HEK293 (cell line): ENCODE measurements at regions not wholly inside any gene's neighbourhood (a gene's known extent, or its start where the extent isn't known, plus 50 kb on each side); places are given as distances from the start of the nearest gene placed in this dataset.

Experiments
- CTCF ChIA-PET: fragments of 350-600 bp; formaldehyde crosslinking; extraction: SDS; loops from one replicate; lab custom pipeline; 2021; ENCODE audit warnings: antibody characterized with exemption; lab: Yijun Ruan, JAX
- POLR2A ChIA-PET: fragments of 300-600 bp; formaldehyde crosslinking; extraction: SDS; loops from one replicate; lab custom pipeline; 2020; ENCODE audit warnings: antibody characterized with exemption, inconsistent platforms; lab: Yijun Ruan, JAX
- H3K27ac ChIP-seq: fragments of 200-500 bp; sonication (Bioruptor generic); 2 replicates; pipeline ENCODE4 v1.5.1; 2014; ENCODE audit warnings: low read depth, low read length, control low read depth, inconsistent platforms; ENCODE audit errors: extremely low read depth
- H3K36me3 ChIP-seq, 2 experiments: fragments of 200-500 bp in 1 of 2; sonication (Bioruptor generic) in 1 of 2; 1 replicate in 1 of 2; 2 replicates in 1 of 2; pipeline ENCODE4 v1.5.1; 2014 to 2017; ENCODE audit warnings: inconsistent platforms in 2 of 2, low read length in 2 of 2; ENCODE audit not compliant: control insufficient read depth in 2 of 2, insufficient read depth in 1 of 2
- H3K4me1 ChIP-seq: fragments of 200-500 bp; sonication (Bioruptor generic); 2 replicates; pipeline ENCODE4 v1.5.1; 2014; ENCODE audit warnings: mild to moderate bottlenecking, low read length, inconsistent platforms; ENCODE audit not compliant: control insufficient read depth, insufficient read depth
- H3K4me3 ChIP-seq: 2 replicates; pipeline ENCODE4 v1.5.1; 2011; ENCODE audit warnings: low read depth, mild to moderate bottlenecking, control low read depth, low read length, moderate library complexity
- H3K9me3 ChIP-seq: fragments of 200-500 bp; sonication (Bioruptor generic); 2 replicates; pipeline ENCODE4 v1.5.1; 2014; ENCODE audit warnings: low read depth, low read length, inconsistent platforms; ENCODE audit not compliant: control insufficient read depth, insufficient read depth
- FEZF1 ChIP-seq: fragments of 450-650 bp; formaldehyde crosslinking; IDR thresholded peaks from 2 replicates; pipeline ENCODE4 v1.5.1; 2016; ENCODE audit warnings: missing biosample characterization, missing genetic modification characterization
- GLIS2 ChIP-seq: fragments of 450-650 bp; formaldehyde crosslinking; IDR thresholded peaks from 2 replicates; pipeline ENCODE4 v1.5.1; 2016; ENCODE audit warnings: missing biosample characterization, missing genetic modification characterization
- OVOL3 ChIP-seq: fragments of 450-650 bp; formaldehyde crosslinking; IDR thresholded peaks from 2 replicates; pipeline ENCODE4 v1.5.1; 2016; ENCODE audit warnings: missing biosample characterization, missing genetic modification characterization
- TCF7L2 ChIP-seq: IDR thresholded peaks from 2 replicates; pipeline ENCODE4 v1.6.1; 2011; ENCODE audit warnings: low read depth, mild to moderate bottlenecking, inconsistent platforms, low read length, moderate library complexity, borderline replicate concordance
- ZEB2 ChIP-seq: fragments of 450-650 bp; formaldehyde crosslinking; IDR thresholded peaks from 2 replicates; pipeline ENCODE4 v1.5.1; 2016; ENCODE audit warnings: missing biosample characterization, missing genetic modification characterization
- ZFP41 ChIP-seq: fragments of 450-650 bp; formaldehyde crosslinking; IDR thresholded peaks from 2 replicates; pipeline ENCODE4 v1.5.1; 2016; ENCODE audit warnings: missing biosample characterization, missing genetic modification characterization, borderline replicate concordance
- ZNF138 ChIP-seq: fragments of 450-650 bp; formaldehyde crosslinking; IDR thresholded peaks from 2 replicates; pipeline ENCODE4 v1.5.1; 2016; ENCODE audit warnings: missing biosample characterization, missing genetic modification characterization, borderline replicate concordance
- ZNF146 ChIP-seq: fragments of 450-650 bp; formaldehyde crosslinking; IDR thresholded peaks from 2 replicates; pipeline ENCODE4 v1.5.1; 2016; ENCODE audit warnings: missing biosample characterization, missing genetic modification characterization
- ZNF155 ChIP-seq: fragments of 450-650 bp; formaldehyde crosslinking; IDR thresholded peaks from 2 replicates; pipeline ENCODE4 v1.5.1; 2016; ENCODE audit warnings: missing biosample characterization, missing genetic modification characterization
- ZNF16 ChIP-seq: fragments of 450-650 bp; formaldehyde crosslinking; IDR thresholded peaks from 2 replicates; pipeline ENCODE4 v1.5.1; 2016; ENCODE audit warnings: low read depth, missing biosample characterization, missing genetic modification characterization
- ZNF184 ChIP-seq: fragments of 450-650 bp; IDR thresholded peaks from 2 replicates; pipeline ENCODE4 v1.5.1; 2018; ENCODE audit warnings: missing biosample characterization, mild to moderate bottlenecking, missing genetic modification characterization
- ZNF274 ChIP-seq, 2 experiments: fragments of 200-500 bp in 1 of 2; fragments of 450-650 bp in 1 of 2; sonication (Bioruptor generic) in 1 of 2; formaldehyde crosslinking in 1 of 2; IDR thresholded peaks; 2 replicates each; pipeline versions ENCODE4 v1.5.1 to v1.6.1; 2014 to 2016; ENCODE audit warnings: borderline replicate concordance in 1 of 2, inconsistent platforms in 1 of 2, low read length in 1 of 2, missing biosample characterization in 1 of 2, missing genetic modification characterization in 1 of 2
- ZNF366 ChIP-seq: fragments of 450-650 bp; formaldehyde crosslinking; conservative IDR thresholded peaks from 2 replicates; pipeline ENCODE4 v1.5.1; 2016; ENCODE audit warnings: missing biosample characterization, missing genetic modification characterization
- ZNF37A ChIP-seq: fragments of 450-650 bp; IDR thresholded peaks from 2 replicates; pipeline ENCODE4 v1.5.1; 2018; ENCODE audit warnings: missing biosample characterization, missing genetic modification characterization
- ZNF404 ChIP-seq: fragments of 450-650 bp; formaldehyde crosslinking; IDR thresholded peaks from 2 replicates; pipeline ENCODE4 v1.5.1; 2017; ENCODE audit warnings: missing biosample characterization, missing genetic modification characterization
- ZNF423 ChIP-seq: fragments of 450-650 bp; formaldehyde crosslinking; IDR thresholded peaks from 2 replicates; pipeline ENCODE4 v1.5.1; 2016; ENCODE audit warnings: missing biosample characterization, missing genetic modification characterization
- ZNF48 ChIP-seq: fragments of 450-650 bp; formaldehyde crosslinking; IDR thresholded peaks from 2 replicates; pipeline ENCODE4 v1.5.1; 2016; ENCODE audit warnings: missing biosample characterization, missing genetic modification characterization
- ZNF521 ChIP-seq: fragments of 450-650 bp; formaldehyde crosslinking; IDR thresholded peaks from 2 replicates; pipeline ENCODE4 v1.5.1; 2017; ENCODE audit warnings: missing biosample characterization, mild to moderate bottlenecking, missing genetic modification characterization
- ZNF600 ChIP-seq: fragments of 450-650 bp; formaldehyde crosslinking; IDR thresholded peaks from 2 replicates; pipeline ENCODE4 v1.5.1; 2016; ENCODE audit warnings: missing biosample characterization, missing genetic modification characterization
- ZNF660 ChIP-seq: fragments of 450-650 bp; IDR thresholded peaks from 2 replicates; pipeline ENCODE4 v1.5.1; 2018; ENCODE audit warnings: missing biosample characterization, mild to moderate bottlenecking, missing genetic modification characterization
- ZNF677 ChIP-seq: fragments of 450-650 bp; IDR thresholded peaks from 2 replicates; pipeline ENCODE4 v1.5.0; 2018; ENCODE audit warnings: missing biosample characterization, mild to moderate bottlenecking, missing genetic modification characterization, moderate library complexity
- ZNF707 ChIP-seq: fragments of 450-650 bp; formaldehyde crosslinking; IDR thresholded peaks from 2 replicates; pipeline ENCODE4 v1.5.1; 2016; ENCODE audit warnings: missing biosample characterization, missing genetic modification characterization
- ZNF777 ChIP-seq: fragments of 450-650 bp; formaldehyde crosslinking; IDR thresholded peaks from 2 replicates; pipeline ENCODE4 v1.5.1; 2017; ENCODE audit warnings: missing biosample characterization, missing genetic modification characterization, borderline replicate concordance
- ZNF830 ChIP-seq: fragments of 450-650 bp; IDR thresholded peaks from 2 replicates; pipeline ENCODE4 v1.5.0; 2018; ENCODE audit warnings: missing biosample characterization, missing genetic modification characterization, low read depth, mild to moderate bottlenecking, moderate library complexity
- ZXDB ChIP-seq: fragments of 450-650 bp; formaldehyde crosslinking; IDR thresholded peaks from 2 replicates; pipeline ENCODE4 v1.5.1; 2016; ENCODE audit warnings: missing biosample characterization, missing genetic modification characterization
- TF ChIP-seq, protein P1 (sequence below): fragments of 450-650 bp; formaldehyde crosslinking; IDR thresholded peaks from 2 replicates; pipeline ENCODE4 v1.5.1; 2016; ENCODE audit warnings: missing biosample characterization, missing genetic modification characterization, low read depth
- TF ChIP-seq, protein P2 (sequence below): fragments of 450-650 bp; formaldehyde crosslinking; IDR thresholded peaks from 2 replicates; pipeline ENCODE4 v1.5.1; 2017; ENCODE audit warnings: missing biosample characterization, missing genetic modification characterization
- TF ChIP-seq, protein P3 (sequence below): fragments of 450-650 bp; formaldehyde crosslinking; IDR thresholded peaks from 2 replicates; pipeline ENCODE4 v1.5.1; 2017; ENCODE audit warnings: missing biosample characterization, mild to moderate bottlenecking, missing genetic modification characterization, moderate library complexity
- TF ChIP-seq, protein P4 (sequence below): fragments of 450-650 bp; formaldehyde crosslinking; IDR thresholded peaks from 2 replicates; pipeline ENCODE4 v1.5.1; 2016; ENCODE audit warnings: missing biosample characterization, missing genetic modification characterization
- TF ChIP-seq, protein P5 (sequence below): fragments of 450-650 bp; formaldehyde crosslinking; IDR thresholded peaks from 2 replicates; pipeline ENCODE4; 2016; ENCODE audit warnings: missing biosample characterization, missing genetic modification characterization

DNA sequence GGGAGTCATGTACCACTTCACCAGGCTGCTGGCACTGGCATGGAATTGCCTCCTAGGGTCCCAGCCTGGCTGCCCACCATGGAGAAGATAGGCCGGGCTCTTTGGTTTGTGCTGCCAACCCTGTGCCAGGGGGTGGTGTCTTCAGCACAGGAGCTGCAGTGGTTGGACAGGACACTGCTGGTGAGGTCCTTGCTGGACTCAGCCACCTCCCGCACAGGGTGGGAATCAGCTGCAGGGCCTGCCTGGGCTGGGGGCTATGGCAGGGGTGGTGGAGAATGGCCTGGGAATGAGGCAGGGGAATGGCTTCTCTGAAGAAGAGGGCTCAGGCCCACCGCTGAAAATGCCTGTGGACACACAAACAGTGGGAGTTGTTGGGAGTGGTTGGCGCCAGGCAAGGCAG lies 70.6 kb upstream of the CAPRIN2 start:
- TF ChIP-seq ZNF16 (tag by site-specific recombination), result no peak
- TF ChIP-seq, protein P1, sequence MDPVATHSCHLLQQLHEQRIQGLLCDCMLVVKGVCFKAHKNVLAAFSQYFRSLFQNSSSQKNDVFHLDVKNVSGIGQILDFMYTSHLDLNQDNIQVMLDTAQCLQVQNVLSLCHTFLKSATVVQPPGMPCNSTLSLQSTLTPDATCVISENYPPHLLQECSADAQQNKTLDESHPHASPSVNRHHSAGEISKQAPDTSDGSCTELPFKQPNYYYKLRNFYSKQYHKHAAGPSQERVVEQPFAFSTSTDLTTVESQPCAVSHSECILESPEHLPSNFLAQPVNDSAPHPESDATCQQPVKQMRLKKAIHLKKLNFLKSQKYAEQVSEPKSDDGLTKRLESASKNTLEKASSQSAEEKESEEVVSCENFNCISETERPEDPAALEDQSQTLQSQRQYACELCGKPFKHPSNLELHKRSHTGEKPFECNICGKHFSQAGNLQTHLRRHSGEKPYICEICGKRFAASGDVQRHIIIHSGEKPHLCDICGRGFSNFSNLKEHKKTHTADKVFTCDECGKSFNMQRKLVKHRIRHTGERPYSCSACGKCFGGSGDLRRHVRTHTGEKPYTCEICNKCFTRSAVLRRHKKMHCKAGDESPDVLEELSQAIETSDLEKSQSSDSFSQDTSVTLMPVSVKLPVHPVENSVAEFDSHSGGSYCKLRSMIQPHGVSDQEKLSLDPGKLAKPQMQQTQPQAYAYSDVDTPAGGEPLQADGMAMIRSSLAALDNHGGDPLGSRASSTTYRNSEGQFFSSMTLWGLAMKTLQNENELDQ, result no peak
- TF ChIP-seq ZNF366, result no peak
- no peak for TF ChIP-seq TCF7L2
- no peak for TF ChIP-seq ZFP41 (tag by site-specific recombination)
- no peak for TF ChIP-seq OVOL3 (tag by site-specific recombination)
- TF ChIP-seq ZNF146 (tag by site-specific recombination), result no peak
- TF ChIP-seq ZNF660 (tag by site-specific recombination), result no peak
- no peak for TF ChIP-seq ZNF707 (tag by site-specific recombination)
- TF ChIP-seq ZNF184 (tag by site-specific recombination), result no peak
- TF ChIP-seq ZNF521 (tag by site-specific recombination), result no peak
- no peak for TF ChIP-seq FEZF1 (tag by site-specific recombination)
- TF ChIP-seq ZNF37A (tag by site-specific recombination), result no peak
- TF ChIP-seq GLIS2 (tag by site-specific recombination), result no peak
- TF ChIP-seq, protein P2, sequence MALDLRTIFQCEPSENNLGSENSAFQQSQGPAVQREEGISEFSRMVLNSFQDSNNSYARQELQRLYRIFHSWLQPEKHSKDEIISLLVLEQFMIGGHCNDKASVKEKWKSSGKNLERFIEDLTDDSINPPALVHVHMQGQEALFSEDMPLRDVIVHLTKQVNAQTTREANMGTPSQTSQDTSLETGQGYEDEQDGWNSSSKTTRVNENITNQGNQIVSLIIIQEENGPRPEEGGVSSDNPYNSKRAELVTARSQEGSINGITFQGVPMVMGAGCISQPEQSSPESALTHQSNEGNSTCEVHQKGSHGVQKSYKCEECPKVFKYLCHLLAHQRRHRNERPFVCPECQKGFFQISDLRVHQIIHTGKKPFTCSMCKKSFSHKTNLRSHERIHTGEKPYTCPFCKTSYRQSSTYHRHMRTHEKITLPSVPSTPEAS (tag by site-specific recombination), result no peak
- no peak for TF ChIP-seq ZXDB (tag by site-specific recombination)
- TF ChIP-seq ZNF48 (tag by site-specific recombination), result no peak
- TF ChIP-seq ZNF830 (tag by site-specific recombination), result no peak
- TF ChIP-seq ZNF677, result no peak
- no peaks in the 10 kb centered on the region for H3K9me3 ChIP-seq
- no peaks in the 10 kb centered on the region for H3K36me3 ChIP-seq
- ChIA-PET CTCF (interaction anchor here (0.9 to 1.3 kb wide), 2 partner anchors 18 to 1309 kb away, joined by 3 read pairs; no protein-coding TSS in a partner anchor), POLR2A (no interaction called here)
- H3K4me1 ChIP-seq, result no peaks in the 10 kb centered on the region
- H3K27ac ChIP-seq, result no peak overlapping the region
- no peak overlapping the region for H3K4me3 ChIP-seq

DNA sequence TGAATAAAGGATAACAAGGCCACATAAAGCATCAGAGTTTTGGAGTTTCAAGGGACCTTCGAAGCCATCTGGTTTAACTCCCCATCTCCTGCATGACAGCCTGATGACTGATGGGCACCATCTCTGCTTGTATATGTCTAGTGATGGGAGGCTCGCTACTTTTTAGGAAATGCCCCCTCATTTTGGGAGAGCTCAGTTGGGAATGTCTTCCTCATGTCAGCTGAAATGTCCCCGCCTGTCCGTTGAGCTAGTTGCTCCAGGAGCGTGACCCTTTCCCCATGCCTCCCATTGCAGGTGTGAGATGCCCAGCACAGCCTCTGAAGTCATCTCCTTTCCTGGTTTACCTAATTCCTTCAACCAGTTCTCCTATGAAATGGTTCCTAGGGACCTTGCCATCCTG lies 69.6 kb upstream of the CAPRIN2 start:
- ChIA-PET POLR2A (no interaction called here), CTCF (interaction anchor here (0.5 kb wide), 1 partner anchor 115 kb away, joined by 3 read pairs; no protein-coding TSS in a partner anchor)
- no peak overlapping the region for H3K27ac ChIP-seq
- no peaks in the 10 kb centered on the region for H3K9me3 ChIP-seq
- no peak overlapping the region for H3K4me3 ChIP-seq
- no peaks in the 10 kb centered on the region for H3K4me1 ChIP-seq
- no peaks in the 10 kb centered on the region for H3K36me3 ChIP-seq
- TF ChIP-seq, protein P3, sequence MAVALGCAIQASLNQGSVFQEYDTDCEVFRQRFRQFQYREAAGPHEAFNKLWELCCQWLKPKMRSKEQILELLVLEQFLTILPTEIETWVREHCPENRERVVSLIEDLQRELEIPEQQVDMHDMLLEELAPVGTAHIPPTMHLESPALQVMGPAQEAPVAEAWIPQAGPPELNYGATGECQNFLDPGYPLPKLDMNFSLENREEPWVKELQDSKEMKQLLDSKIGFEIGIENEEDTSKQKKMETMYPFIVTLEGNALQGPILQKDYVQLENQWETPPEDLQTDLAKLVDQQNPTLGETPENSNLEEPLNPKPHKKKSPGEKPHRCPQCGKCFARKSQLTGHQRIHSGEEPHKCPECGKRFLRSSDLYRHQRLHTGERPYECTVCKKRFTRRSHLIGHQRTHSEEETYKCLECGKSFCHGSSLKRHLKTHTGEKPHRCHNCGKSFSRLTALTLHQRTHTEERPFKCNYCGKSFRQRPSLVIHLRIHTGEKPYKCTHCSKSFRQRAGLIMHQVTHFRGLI (tag by site-specific recombination), result no peak
- no peak for TF ChIP-seq ZNF600 (tag by site-specific recombination)
- TF ChIP-seq, protein P4, sequence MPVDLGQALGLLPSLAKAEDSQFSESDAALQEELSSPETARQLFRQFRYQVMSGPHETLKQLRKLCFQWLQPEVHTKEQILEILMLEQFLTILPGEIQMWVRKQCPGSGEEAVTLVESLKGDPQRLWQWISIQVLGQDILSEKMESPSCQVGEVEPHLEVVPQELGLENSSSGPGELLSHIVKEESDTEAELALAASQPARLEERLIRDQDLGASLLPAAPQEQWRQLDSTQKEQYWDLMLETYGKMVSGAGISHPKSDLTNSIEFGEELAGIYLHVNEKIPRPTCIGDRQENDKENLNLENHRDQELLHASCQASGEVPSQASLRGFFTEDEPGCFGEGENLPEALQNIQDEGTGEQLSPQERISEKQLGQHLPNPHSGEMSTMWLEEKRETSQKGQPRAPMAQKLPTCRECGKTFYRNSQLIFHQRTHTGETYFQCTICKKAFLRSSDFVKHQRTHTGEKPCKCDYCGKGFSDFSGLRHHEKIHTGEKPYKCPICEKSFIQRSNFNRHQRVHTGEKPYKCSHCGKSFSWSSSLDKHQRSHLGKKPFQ (tag by site-specific recombination), result no peak
- no peak for TF ChIP-seq ZXDB (tag by site-specific recombination)
- TF ChIP-seq ZNF138 (tag by site-specific recombination), result no peak
- TF ChIP-seq, protein P5, sequence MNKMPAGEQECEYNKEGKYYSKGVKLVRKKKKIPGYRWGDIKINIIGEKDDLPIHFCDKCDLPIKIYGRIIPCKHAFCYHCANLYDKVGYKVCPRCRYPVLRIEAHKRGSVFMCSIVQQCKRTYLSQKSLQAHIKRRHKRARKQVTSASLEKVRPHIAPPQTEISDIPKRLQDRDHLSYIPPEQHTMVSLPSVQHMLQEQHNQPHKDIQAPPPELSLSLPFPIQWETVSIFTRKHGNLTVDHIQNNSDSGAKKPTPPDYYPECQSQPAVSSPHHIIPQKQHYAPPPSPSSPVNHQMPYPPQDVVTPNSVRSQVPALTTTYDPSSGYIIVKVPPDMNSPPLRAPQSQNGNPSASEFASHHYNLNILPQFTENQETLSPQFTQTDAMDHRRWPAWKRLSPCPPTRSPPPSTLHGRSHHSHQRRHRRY (tag by site-specific recombination), result no peak
- no peak for TF ChIP-seq ZNF777
- TF ChIP-seq ZNF274 (IDR thresholded peaks at IDR 0.05; ENCODE audit: low read length), result no peak
- TF ChIP-seq ZNF274 (tag by site-specific recombination; IDR thresholded peaks at IDR 0.05; ENCODE audit: borderline replicate concordance), result no peak
- TF ChIP-seq ZNF404, result no peak
- no peak for TF ChIP-seq OVOL3 (tag by site-specific recombination)
- TF ChIP-seq ZNF423 (tag by site-specific recombination), result no peak
- no peak for TF ChIP-seq ZNF155 (tag by site-specific recombination)
- no peak for TF ChIP-seq ZEB2
